Memory B cell (primary cell): ENCODE measurements at regions not wholly inside any gene's neighbourhood (a gene's known extent, or its start where the extent isn't known, plus 50 kb on each side); places are given as distances from the start of the nearest gene placed in this dataset.
"Not testable (repeated sequence)": the region's sequence is repeated elsewhere in the genome, so short reads cannot be mapped to it uniquely, and the experiment has no call there.

Experiments used
- ATAC-seq: fragments of 150-1000 bp; cut with Tn5 transposase; 2 replicates; pipeline ENCODE4 v1.10.0; 2021; ENCODE audit warnings: low read depth, mild to moderate bottlenecking, moderate library complexity
- DNase-seq, 2 donors: peaks; one replicate each; pipeline ENCODE4 v3.0.0; 2022; ENCODE audit warnings: low spot score in 2 of 2
- H3K27ac Mint-ChIP-seq: one replicate; pipeline ENCODE4 v1.8.0; 2022; ENCODE audit warnings: mild to moderate bottlenecking, moderate library complexity, mixed read lengths
- H3K27me3 Mint-ChIP-seq: one replicate; pipeline ENCODE4 v1.8.0; 2022; ENCODE audit warnings: mixed read lengths
- H3K36me3 Mint-ChIP-seq: one replicate; pipeline ENCODE4 v1.8.0; 2022; ENCODE audit warnings: mild to moderate bottlenecking, mixed read lengths
- H3K4me1 Mint-ChIP-seq: one replicate; pipeline ENCODE4 v1.8.0; 2022; ENCODE audit warnings: mixed read lengths
- H3K4me3 Mint-ChIP-seq: one replicate; pipeline ENCODE4 v1.8.0; 2022; ENCODE audit warnings: mild to moderate bottlenecking, moderate library complexity, mixed read lengths
- H3K9me3 Mint-ChIP-seq: one replicate; pipeline ENCODE4 v1.8.0; 2022; ENCODE audit warnings: mixed read lengths

GRCh38 chr4:132124624-132124974, 1024.5 kb upstream of the PCDH10 start:
- ATAC-seq (no peak), DNase-seq (no peak)
- no peaks in the 10 kb centered on the region for H3K36me3 Mint-ChIP-seq
- H3K4me1 Mint-ChIP-seq, result no peaks in the 10 kb centered on the region
- no peaks in the 10 kb centered on the region for H3K27me3 Mint-ChIP-seq
- H3K27ac Mint-ChIP-seq, result no peak overlapping the region
- peaks cover 13% of the 10 kb centered on the region for H3K9me3 Mint-ChIP-seq
- H3K4me3 Mint-ChIP-seq, result no peak overlapping the region

GRCh38 chr4:132125131-132125530, 1024.0 kb upstream of the PCDH10 start:
- DNase-seq (no peak), ATAC-seq (no peak)
- H3K4me1 Mint-ChIP-seq, result no peaks in the 10 kb centered on the region
- H3K27me3 Mint-ChIP-seq, result no peaks in the 10 kb centered on the region
- H3K36me3 Mint-ChIP-seq, result no peaks in the 10 kb centered on the region
- H3K9me3 Mint-ChIP-seq, result peaks cover 11% of the 10 kb centered on the region
- H3K27ac Mint-ChIP-seq, result no peak overlapping the region
- no peak overlapping the region for H3K4me3 Mint-ChIP-seq

DNA sequence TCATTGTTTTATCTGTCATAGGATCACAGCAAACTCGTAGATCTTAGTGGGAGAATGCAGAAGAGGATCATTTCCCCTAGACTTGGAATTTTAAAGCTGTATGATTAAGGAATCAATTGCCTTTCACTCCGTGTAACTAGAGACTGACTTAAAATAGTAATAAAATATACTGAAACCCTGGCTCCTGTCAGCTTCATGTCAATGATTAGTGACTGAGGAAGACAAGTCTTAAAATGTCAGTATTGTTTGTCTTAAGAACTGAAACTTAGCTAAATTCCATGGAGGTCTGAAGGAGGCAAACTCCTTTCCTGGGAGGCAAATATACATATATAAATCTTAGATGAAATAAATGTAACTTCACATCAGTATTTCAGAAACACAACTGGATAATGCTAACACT, 1016.7 kb upstream of the PCDH10 start:
- no peak overlapping the region for H3K27ac Mint-ChIP-seq
- no peaks in the 10 kb centered on the region for H3K4me1 Mint-ChIP-seq

DNA sequence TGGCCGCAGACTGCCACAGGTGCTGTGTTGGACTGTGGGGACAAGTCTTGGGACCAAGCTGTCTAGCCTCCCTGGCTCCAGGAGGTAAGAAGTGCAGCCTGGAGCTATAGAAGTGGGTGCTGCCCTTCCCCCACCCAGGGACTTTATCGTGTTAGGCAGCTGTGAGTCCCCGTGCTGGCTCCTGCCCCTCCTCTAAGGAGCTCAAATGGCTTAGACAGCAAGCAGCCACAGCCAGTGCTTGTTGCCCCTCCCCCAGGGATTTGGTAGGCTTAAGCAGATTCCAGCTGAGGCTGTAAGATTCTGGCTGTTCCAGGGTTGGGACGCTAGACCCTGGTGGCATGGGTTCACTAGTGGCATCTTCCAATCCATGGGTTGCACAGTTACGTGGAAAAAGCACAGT, 979.4 kb upstream of the PCDH10 start:
- DNase-seq (no peak), ATAC-seq (no peak)
- Mint-ChIP-seq H3K27ac (no peak overlapping the region), H3K36me3 (no peaks in the 10 kb centered on the region), H3K4me3 (no peak overlapping the region), H3K4me1 (no peaks in the 10 kb centered on the region), H3K9me3 (peaks cover 5% of the 10 kb centered on the region), H3K27me3 (no peaks in the 10 kb centered on the region)

More for the DNA sequence above, 1016.7 kb upstream of the PCDH10 start:
- ATAC-seq (no peak), DNase-seq (no peak)
- Mint-ChIP-seq H3K27me3 (no peaks in the 10 kb centered on the region), H3K36me3 (no peaks in the 10 kb centered on the region), H3K9me3 (peaks cover 7% of the 10 kb centered on the region), H3K4me3 (no peak overlapping the region)

- ATAC-seq, result no peak
- Mint-ChIP-seq H3K27ac (no peak overlapping the region), H3K9me3 (peaks cover 4% of the 10 kb centered on the region), H3K36me3 (no peaks in the 10 kb centered on the region), H3K4me3 (no peak overlapping the region), H3K27me3 (no peaks in the 10 kb centered on the region), H3K4me1 (no peaks in the 10 kb centered on the region)
- DNase-seq, result no peak
Observed at GRCh38 chr4:132180020-132180427, 969.1 kb upstream of the PCDH10 start.

DNA sequence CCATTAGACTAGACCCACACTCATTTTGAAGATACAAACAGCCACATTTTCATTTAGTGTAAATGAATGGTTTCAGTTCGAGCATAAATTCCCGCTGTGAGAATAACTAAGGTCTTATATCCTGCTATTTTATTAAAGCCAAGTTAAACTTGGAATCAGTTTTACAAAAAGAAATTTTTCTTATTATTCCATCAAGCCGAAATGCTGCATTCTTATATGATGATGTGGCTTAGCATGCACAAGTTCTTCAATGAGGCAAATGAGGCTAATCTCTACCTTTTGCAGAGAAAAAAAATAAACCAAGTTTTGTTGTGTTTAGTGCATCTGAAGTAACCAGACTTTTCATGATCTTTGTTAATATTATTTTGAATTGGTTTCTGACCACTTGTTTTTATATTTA, 953.9 kb upstream of the PCDH10 start:
- Mint-ChIP-seq H3K9me3 (peaks cover 6% of the 10 kb centered on the region), H3K4me3 (no peak overlapping the region), H3K27ac (no peak overlapping the region), H3K27me3 (no peaks in the 10 kb centered on the region), H3K4me1 (no peaks in the 10 kb centered on the region), H3K36me3 (no peaks in the 10 kb centered on the region)
- ATAC-seq (no peak), DNase-seq (no peak)

- Mint-ChIP-seq H3K27me3 (no peaks in the 10 kb centered on the region), H3K27ac (no peak overlapping the region), H3K9me3 (peaks cover 4% of the 10 kb centered on the region), H3K4me3 (no peak overlapping the region), H3K36me3 (no peaks in the 10 kb centered on the region), H3K4me1 (no peaks in the 10 kb centered on the region)
- ATAC-seq, result no peak
- no peak for DNase-seq
Observed at GRCh38 chr4:132203618-132204017, 945.5 kb upstream of the PCDH10 start.

GRCh38 chr4:132214519-132214918, 934.6 kb upstream of the PCDH10 start:
- no peaks in the 10 kb centered on the region for H3K27me3 Mint-ChIP-seq

GRCh38 chr4:132218406-132218805, 930.7 kb upstream of the PCDH10 start:
- peaks cover 3% of the 10 kb centered on the region for H3K9me3 Mint-ChIP-seq
- no peaks in the 10 kb centered on the region for H3K36me3 Mint-ChIP-seq
- ATAC-seq (no peak), DNase-seq (no peak)
- H3K4me3 Mint-ChIP-seq, result no peak overlapping the region
- H3K27me3 Mint-ChIP-seq, result no peaks in the 10 kb centered on the region
- H3K4me1 Mint-ChIP-seq, result no peaks in the 10 kb centered on the region
- H3K27ac Mint-ChIP-seq, result no peak overlapping the region

More at GRCh38 chr4:132214519-132214918, 934.6 kb upstream of the PCDH10 start:
- Mint-ChIP-seq H3K4me3 (no peak overlapping the region), H3K4me1 (no peaks in the 10 kb centered on the region), H3K36me3 (no peaks in the 10 kb centered on the region), H3K27ac (no peak overlapping the region), H3K9me3 (peaks cover 1% of the 10 kb centered on the region)
- DNase-seq, result no peak
- no peak for ATAC-seq

GRCh38 chr4:132227151-132227856, 921.8 kb upstream of the PCDH10 start:
- H3K27me3 Mint-ChIP-seq, result no peaks in the 10 kb centered on the region
- no peak overlapping the region for H3K4me3 Mint-ChIP-seq
- H3K36me3 Mint-ChIP-seq, result no peaks in the 10 kb centered on the region
- DNase-seq, result no peak
- H3K4me1 Mint-ChIP-seq, result no peaks in the 10 kb centered on the region
- H3K9me3 Mint-ChIP-seq, result peaks cover 2% of the 10 kb centered on the region
- no peak for ATAC-seq
- H3K27ac Mint-ChIP-seq, result no peak overlapping the region

DNA sequence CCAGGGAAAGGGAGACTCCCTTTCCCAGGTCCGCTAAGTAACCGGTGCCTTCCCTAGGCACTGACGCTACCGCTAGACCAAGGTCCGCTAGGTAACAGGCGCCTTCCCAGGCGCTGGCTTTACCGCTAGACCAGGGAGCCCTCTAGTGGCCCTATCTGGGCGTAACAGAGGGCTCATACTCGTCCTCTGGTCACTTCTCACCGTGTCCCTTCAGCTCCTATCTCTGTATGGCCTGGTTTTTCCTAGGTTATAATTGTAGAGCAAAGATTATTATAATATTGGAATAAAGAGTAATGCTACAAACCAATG, 921.3 kb upstream of the PCDH10 start:
- ATAC-seq, H3K4me3 Mint-ChIP-seq, H3K4me1 Mint-ChIP-seq, H3K9me3 Mint-ChIP-seq, H3K27me3 Mint-ChIP-seq, H3K36me3 Mint-ChIP-seq, H3K27ac Mint-ChIP-seq, DNase-seq: not testable (repeated sequence)

- Mint-ChIP-seq H3K9me3 (peaks cover 2% of the 10 kb centered on the region), H3K36me3 (no peaks in the 10 kb centered on the region)
- ATAC-seq, result no peak
Observed at GRCh38 chr4:132228676-132229075, 920.4 kb upstream of the PCDH10 start.

GRCh38 chr4:132230025-132230424, 919.1 kb upstream of the PCDH10 start:
- no peak overlapping the region for H3K4me3 Mint-ChIP-seq
- no peaks in the 10 kb centered on the region for H3K27me3 Mint-ChIP-seq
- H3K9me3 Mint-ChIP-seq, result no peaks in the 10 kb centered on the region
- no peaks in the 10 kb centered on the region for H3K4me1 Mint-ChIP-seq
- DNase-seq, result no peak
- H3K27ac Mint-ChIP-seq, result no peak overlapping the region
- ATAC-seq, result no peak
- H3K36me3 Mint-ChIP-seq, result no peaks in the 10 kb centered on the region

More at GRCh38 chr4:132228676-132229075, 920.4 kb upstream of the PCDH10 start:
- Mint-ChIP-seq H3K27me3 (no peaks in the 10 kb centered on the region), H3K4me3 (no peak overlapping the region), H3K27ac (no peak overlapping the region), H3K4me1 (no peaks in the 10 kb centered on the region)
- DNase-seq, result no peak

GRCh38 chr4:132238697-132239096, 910.4 kb upstream of the PCDH10 start:
- Mint-ChIP-seq H3K27ac (no peak overlapping the region), H3K9me3 (peaks cover 1% of the 10 kb centered on the region), H3K27me3 (no peaks in the 10 kb centered on the region), H3K4me1 (no peaks in the 10 kb centered on the region), H3K4me3 (no peak overlapping the region), H3K36me3 (no peaks in the 10 kb centered on the region)
- DNase-seq, result no peak
- no peak for ATAC-seq

GRCh38 chr4:132240081-132240480, 909.0 kb upstream of the PCDH10 start:
- H3K36me3 Mint-ChIP-seq, result no peaks in the 10 kb centered on the region
- ATAC-seq (no peak), DNase-seq (no peak)
- H3K4me1 Mint-ChIP-seq, result no peaks in the 10 kb centered on the region
- no peak overlapping the region for H3K27ac Mint-ChIP-seq
- H3K9me3 Mint-ChIP-seq, result peaks cover 1% of the 10 kb centered on the region
- H3K4me3 Mint-ChIP-seq, result no peak overlapping the region
- H3K27me3 Mint-ChIP-seq, result no peaks in the 10 kb centered on the region
